IMR-90 (cell line): ENCODE measurements at regions not wholly inside any gene's neighbourhood (a gene's known extent, or its start where the extent isn't known, plus 50 kb on each side); places are given as distances from the start of the nearest gene placed in this dataset.

Experiments
- BHLHE40 ChIP-seq: fragments of 150-350 bp; IDR thresholded peaks from 2 replicates; pipeline ENCODE4 v1.6.1; 2016; ENCODE audit warnings: mild to moderate bottlenecking, low read depth, low read length
- CEBPB ChIP-seq: IDR thresholded peaks from 2 replicates; pipeline ENCODE4 v1.6.1; 2012; ENCODE audit warnings: low read depth, low read length, improper control_type of control experiment
- CHD1 ChIP-seq: IDR thresholded peaks from 2 replicates; pipeline ENCODE4 v1.6.1; 2012; ENCODE audit warnings: low read depth, low read length, improper control_type of control experiment
- MAFK ChIP-seq: IDR thresholded peaks from 2 replicates; pipeline ENCODE4 v1.6.1; 2012; ENCODE audit warnings: low read depth, low read length, improper control_type of control experiment
- MAZ ChIP-seq: IDR thresholded peaks from 2 replicates; pipeline ENCODE4 v1.6.1; 2012; ENCODE audit warnings: low read depth, mild to moderate bottlenecking, low read length, improper control_type of control experiment, moderate library complexity, borderline replicate concordance
- MXI1 ChIP-seq: IDR thresholded peaks from 2 replicates; pipeline ENCODE4 v1.6.1; 2012; ENCODE audit warnings: low read depth, mild to moderate bottlenecking, low read length, moderate library complexity, borderline replicate concordance
- POLR2A ChIP-seq: IDR thresholded peaks from 2 replicates; pipeline ENCODE4 v1.6.1; 2012; ENCODE audit warnings: mild to moderate bottlenecking, low read depth, low read length
- RAD21 ChIP-seq: IDR thresholded peaks from 2 replicates; pipeline ENCODE4 v1.6.1; 2012; ENCODE audit warnings: low read length, improper control_type of control experiment
- RCOR1 ChIP-seq: IDR thresholded peaks from 2 replicates; pipeline ENCODE4 v1.6.1; 2012; ENCODE audit warnings: mild to moderate bottlenecking, low read length, improper control_type of control experiment; ENCODE audit not compliant: insufficient replicate concordance
- SMC3 ChIP-seq: fragments of 150-350 bp; IDR thresholded peaks from 2 replicates; pipeline ENCODE4 v1.6.1; 2016; ENCODE audit warnings: low read depth, mild to moderate bottlenecking, antibody characterized with exemption, low read length, moderate library complexity
- TF ChIP-seq, protein P1 (sequence below): conservative IDR thresholded peaks from 2 replicates; pipeline ENCODE4 v1.5.1; 2012; ENCODE audit warnings: mild to moderate bottlenecking, low read depth, low read length, improper control_type of control experiment
- TF ChIP-seq, protein P2 (sequence below): fragments of 150-350 bp; IDR thresholded peaks from 2 replicates; pipeline ENCODE4 v1.6.1; 2017; ENCODE audit warnings: mild to moderate bottlenecking, antibody characterized with exemption, low read length, low read depth

DNA sequence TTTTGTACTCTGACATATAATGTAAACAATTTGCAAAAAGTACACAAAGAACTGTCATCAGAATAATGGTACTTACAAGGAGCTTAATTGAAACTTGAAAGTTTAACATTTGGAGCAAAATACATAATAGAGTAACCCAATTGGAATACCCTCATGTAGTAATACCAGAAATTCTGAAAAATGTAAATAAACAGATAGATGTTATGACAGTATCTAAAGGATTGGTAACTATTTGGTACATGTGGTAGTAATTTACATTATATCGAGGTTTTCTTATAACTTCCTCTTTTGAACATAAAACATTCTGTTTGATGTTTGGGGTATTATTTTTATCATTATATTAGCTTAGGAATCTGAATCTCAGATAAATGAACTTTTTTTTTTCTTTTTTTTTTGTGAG is 211.7 kb upstream of the ELL2 start:
- TF ChIP-seq, protein P1, sequence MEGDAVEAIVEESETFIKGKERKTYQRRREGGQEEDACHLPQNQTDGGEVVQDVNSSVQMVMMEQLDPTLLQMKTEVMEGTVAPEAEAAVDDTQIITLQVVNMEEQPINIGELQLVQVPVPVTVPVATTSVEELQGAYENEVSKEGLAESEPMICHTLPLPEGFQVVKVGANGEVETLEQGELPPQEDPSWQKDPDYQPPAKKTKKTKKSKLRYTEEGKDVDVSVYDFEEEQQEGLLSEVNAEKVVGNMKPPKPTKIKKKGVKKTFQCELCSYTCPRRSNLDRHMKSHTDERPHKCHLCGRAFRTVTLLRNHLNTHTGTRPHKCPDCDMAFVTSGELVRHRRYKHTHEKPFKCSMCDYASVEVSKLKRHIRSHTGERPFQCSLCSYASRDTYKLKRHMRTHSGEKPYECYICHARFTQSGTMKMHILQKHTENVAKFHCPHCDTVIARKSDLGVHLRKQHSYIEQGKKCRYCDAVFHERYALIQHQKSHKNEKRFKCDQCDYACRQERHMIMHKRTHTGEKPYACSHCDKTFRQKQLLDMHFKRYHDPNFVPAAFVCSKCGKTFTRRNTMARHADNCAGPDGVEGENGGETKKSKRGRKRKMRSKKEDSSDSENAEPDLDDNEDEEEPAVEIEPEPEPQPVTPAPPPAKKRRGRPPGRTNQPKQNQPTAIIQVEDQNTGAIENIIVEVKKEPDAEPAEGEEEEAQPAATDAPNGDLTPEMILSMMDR = no peak
- no peak for TF ChIP-seq POLR2A
- no peak for TF ChIP-seq MAZ
- TF ChIP-seq CHD1 = no peak
- no peak for TF ChIP-seq SMC3
- TF ChIP-seq BHLHE40 = no peak
- no peak for TF ChIP-seq RAD21
- TF ChIP-seq RCOR1 = no peak
- TF ChIP-seq CEBPB = no peak
- TF ChIP-seq, protein P2, sequence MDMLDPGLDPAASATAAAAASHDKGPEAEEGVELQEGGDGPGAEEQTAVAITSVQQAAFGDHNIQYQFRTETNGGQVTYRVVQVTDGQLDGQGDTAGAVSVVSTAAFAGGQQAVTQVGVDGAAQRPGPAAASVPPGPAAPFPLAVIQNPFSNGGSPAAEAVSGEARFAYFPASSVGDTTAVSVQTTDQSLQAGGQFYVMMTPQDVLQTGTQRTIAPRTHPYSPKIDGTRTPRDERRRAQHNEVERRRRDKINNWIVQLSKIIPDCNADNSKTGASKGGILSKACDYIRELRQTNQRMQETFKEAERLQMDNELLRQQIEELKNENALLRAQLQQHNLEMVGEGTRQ = no peak
- TF ChIP-seq MAFK = no peak
- TF ChIP-seq MXI1 = no peak
